K562 (cell line): ENCODE measurements at regions not wholly inside any gene's neighbourhood (a gene's known extent, or its start where the extent isn't known, plus 50 kb on each side); places are given as distances from the start of the nearest gene placed in this dataset.

Experiments used
- CHD2 ChIP-seq: IDR thresholded peaks from 2 replicates; pipeline ENCODE4 v1.6.1; 2011; ENCODE audit warnings: low read depth, low read length
- FOXM1 ChIP-seq, 2 experiments: fragments of 450-650 bp in 1 of 2; sonication (generic) in 1 of 2; formaldehyde crosslinking in 1 of 2; IDR thresholded peaks; 2 replicates each; pipeline versions ENCODE4 v1.6.1 to v1.9.0; 2017 to 2022; ENCODE audit warnings: low read depth in 2 of 2, mild to moderate bottlenecking in 2 of 2, missing genetic modification reagents in 1 of 2, moderate library complexity in 1 of 2
- PHF8 ChIP-seq: fragments of 200-600 bp; sonication (generic); IDR thresholded peaks from 2 replicates; pipeline ENCODE4 v1.6.1; 2012; ENCODE audit warnings: mixed run types, mild to moderate bottlenecking, inconsistent platforms, low read length, moderate library complexity, borderline replicate concordance
- POLR2A ChIP-seq: fragments of 450-650 bp; conservative IDR thresholded peaks from 2 replicates; pipeline ENCODE4 v1.6.1; 2016
- POLR3A ChIP-seq: IDR thresholded peaks from 2 replicates; pipeline ENCODE4 v1.6.1; 2011; ENCODE audit warnings: borderline replicate concordance, mild to moderate bottlenecking, moderate library complexity; ENCODE audit not compliant: insufficient read length, insufficient read depth; ENCODE audit errors: extremely low read depth
- TF ChIP-seq, protein P1 (sequence below): sonication (generic); formaldehyde crosslinking; IDR thresholded peaks from 2 replicates; pipeline ENCODE4 v1.5.0; 2020; ENCODE audit warnings: missing genetic modification reagents
- TF ChIP-seq, protein P2 (sequence below): fragments of 250-450 bp; sonication (Bioruptor Pico); IDR thresholded peaks from 2 replicates; pipeline ENCODE4 v1.4.0; 2020; ENCODE audit warnings: mild to moderate bottlenecking, moderate library complexity

DNA sequence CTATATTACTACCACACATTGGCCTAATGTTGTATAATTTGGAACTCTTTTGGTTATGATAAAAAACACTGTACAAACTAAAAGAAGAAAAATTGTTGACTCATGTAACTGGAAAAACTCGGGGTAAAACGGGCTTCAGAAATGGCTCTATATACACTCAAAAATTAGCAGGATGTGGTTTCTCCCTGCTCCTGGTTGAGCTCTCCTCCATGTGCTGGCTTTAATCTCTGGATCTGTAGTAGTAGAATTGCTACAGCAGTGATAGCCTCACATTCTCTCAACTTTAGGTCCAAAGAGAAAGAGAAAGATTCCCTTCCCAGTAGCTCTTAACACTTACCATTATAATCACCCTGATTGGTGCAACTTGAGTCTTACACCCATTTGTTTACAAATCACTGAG, 274.9 kb upstream of the GALNT5 start:
- TF ChIP-seq PHF8 (no peak), CHD2 (no peak), POLR3A (no peak), FOXM1 (IDR thresholded peaks at IDR 0.05; ENCODE audit: low read depth) (no peak), FOXM1 (CRISPR knock-in tag; IDR thresholded peaks at IDR 0.05; ENCODE audit: low read depth) (no peak), POLR2A (no peak)
- TF ChIP-seq, protein P1, sequence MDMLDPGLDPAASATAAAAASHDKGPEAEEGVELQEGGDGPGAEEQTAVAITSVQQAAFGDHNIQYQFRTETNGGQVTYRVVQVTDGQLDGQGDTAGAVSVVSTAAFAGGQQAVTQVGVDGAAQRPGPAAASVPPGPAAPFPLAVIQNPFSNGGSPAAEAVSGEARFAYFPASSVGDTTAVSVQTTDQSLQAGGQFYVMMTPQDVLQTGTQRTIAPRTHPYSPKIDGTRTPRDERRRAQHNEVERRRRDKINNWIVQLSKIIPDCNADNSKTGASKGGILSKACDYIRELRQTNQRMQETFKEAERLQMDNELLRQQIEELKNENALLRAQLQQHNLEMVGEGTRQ: no peak
- TF ChIP-seq, protein P2, sequence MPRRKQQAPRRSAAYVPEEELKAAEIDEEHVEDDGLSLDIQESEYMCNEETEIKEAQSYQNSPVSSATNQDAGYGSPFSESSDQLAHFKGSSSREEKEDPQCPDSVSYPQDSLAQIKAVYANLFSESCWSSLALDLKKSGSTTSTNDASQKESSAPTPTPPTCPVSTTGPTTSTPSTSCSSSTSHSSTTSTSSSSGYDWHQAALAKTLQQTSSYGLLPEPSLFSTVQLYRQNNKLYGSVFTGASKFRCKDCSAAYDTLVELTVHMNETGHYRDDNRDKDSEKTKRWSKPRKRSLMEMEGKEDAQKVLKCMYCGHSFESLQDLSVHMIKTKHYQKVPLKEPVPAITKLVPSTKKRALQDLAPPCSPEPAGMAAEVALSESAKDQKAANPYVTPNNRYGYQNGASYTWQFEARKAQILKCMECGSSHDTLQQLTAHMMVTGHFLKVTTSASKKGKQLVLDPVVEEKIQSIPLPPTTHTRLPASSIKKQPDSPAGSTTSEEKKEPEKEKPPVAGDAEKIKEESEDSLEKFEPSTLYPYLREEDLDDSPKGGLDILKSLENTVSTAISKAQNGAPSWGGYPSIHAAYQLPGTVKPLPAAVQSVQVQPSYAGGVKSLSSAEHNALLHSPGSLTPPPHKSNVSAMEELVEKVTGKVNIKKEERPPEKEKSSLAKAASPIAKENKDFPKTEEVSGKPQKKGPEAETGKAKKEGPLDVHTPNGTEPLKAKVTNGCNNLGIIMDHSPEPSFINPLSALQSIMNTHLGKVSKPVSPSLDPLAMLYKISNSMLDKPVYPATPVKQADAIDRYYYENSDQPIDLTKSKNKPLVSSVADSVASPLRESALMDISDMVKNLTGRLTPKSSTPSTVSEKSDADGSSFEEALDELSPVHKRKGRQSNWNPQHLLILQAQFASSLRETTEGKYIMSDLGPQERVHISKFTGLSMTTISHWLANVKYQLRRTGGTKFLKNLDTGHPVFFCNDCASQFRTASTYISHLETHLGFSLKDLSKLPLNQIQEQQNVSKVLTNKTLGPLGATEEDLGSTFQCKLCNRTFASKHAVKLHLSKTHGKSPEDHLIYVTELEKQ (CRISPR knock-in tag): no peak
